ENCODE measurements at regions not wholly inside any gene's neighbourhood (a gene's known extent, or its start where the extent isn't known, plus 50 kb on each side); places are given as distances from the start of the nearest gene placed in this dataset.
A peak's percentile ranks its signal among the peaks of the same experiment; 100 is the strongest.
"Not testable (repeated sequence)": the region's sequence is repeated elsewhere in the genome, so short reads cannot be mapped to it uniquely, and the experiment has no call there.

GRCh38 chr22:47495110-47495509 is 732.7 kb downstream of the TBC1D22A start:
- Histone ChIP-seq H3K9me3 (replicated peaks; ENCODE audit: insufficient read depth, low read length) (no peaks in the 10 kb centered on the region), H3K9ac (ENCODE audit: low read length) (no peak overlapping the region), H3K27ac (ENCODE audit: low read length) (no peak overlapping the region), H3K36me3 (replicated peaks; ENCODE audit: insufficient read depth, low read length) (no peaks in the 10 kb centered on the region), H4K20me1 (ENCODE audit: insufficient read depth, low read length) (no peaks in the 10 kb centered on the region), H3K27me3 (replicated peaks; ENCODE audit: insufficient read depth, low read length) (no peaks in the 10 kb centered on the region), H3K4me2 (ENCODE audit: low read depth, low read length) (no peak overlapping the region), H3K4me3 (ENCODE audit: low read length) (no peak overlapping the region), H2AFZ (ENCODE audit: low read length) (no peak overlapping the region), H3K79me2 (ENCODE audit: low read length) (no peaks in the 10 kb centered on the region), H3K4me1 (ENCODE audit: low read length) (peaks cover 14% of the 10 kb centered on the region; the same call in 1 of the 2 replicates), H3F3A (ENCODE audit: insufficient read depth, low read length) (no peaks in the 10 kb centered on the region), H3K9me2 (replicated peaks; ENCODE audit: insufficient read depth, low read length) (no peaks in the 10 kb centered on the region)
- no peak for DNase-seq
- no peak for TF ChIP-seq EZH2phosphoT487 (IDR thresholded peaks at IDR 0.05; ENCODE audit: low read length)
- TF ChIP-seq, protein P1, sequence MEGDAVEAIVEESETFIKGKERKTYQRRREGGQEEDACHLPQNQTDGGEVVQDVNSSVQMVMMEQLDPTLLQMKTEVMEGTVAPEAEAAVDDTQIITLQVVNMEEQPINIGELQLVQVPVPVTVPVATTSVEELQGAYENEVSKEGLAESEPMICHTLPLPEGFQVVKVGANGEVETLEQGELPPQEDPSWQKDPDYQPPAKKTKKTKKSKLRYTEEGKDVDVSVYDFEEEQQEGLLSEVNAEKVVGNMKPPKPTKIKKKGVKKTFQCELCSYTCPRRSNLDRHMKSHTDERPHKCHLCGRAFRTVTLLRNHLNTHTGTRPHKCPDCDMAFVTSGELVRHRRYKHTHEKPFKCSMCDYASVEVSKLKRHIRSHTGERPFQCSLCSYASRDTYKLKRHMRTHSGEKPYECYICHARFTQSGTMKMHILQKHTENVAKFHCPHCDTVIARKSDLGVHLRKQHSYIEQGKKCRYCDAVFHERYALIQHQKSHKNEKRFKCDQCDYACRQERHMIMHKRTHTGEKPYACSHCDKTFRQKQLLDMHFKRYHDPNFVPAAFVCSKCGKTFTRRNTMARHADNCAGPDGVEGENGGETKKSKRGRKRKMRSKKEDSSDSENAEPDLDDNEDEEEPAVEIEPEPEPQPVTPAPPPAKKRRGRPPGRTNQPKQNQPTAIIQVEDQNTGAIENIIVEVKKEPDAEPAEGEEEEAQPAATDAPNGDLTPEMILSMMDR (IDR thresholded peaks at IDR 0.05; ENCODE audit: low read length) = no peak
- no peak for TF ChIP-seq EZH2 (optimal IDR thresholded peaks at IDR 0.05; ENCODE audit: low read depth, low read length)

DNA sequence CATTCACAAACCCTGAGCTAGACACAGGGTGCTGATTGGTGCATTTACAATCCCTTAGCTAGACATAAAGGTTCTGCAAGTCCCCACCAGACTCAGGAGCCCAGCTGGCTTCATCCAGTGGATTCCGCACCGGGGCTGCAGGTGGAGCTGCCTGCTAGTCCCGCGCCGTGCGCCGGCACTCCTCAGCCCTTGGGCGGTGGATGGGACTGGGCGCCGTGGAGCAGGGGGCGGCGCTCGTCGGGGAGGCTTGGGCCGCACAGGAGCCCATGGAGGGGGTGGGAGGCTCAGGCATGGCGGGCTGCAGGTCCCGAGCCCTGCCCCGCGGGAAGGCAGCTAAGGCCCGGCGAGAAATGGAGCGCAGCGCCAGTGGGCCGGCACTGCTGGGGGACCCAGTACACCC is 725.7 kb downstream of the TBC1D22A start:
- not testable (repeated sequence) for H3K9me2 ChIP-seq (replicated peaks; ENCODE audit: insufficient read depth, low read length); H3F3A ChIP-seq (ENCODE audit: insufficient read depth, low read length); H3K27ac ChIP-seq (ENCODE audit: low read length); H3K4me1 ChIP-seq (ENCODE audit: low read length); H3K4me3 ChIP-seq (ENCODE audit: low read length); H3K9ac ChIP-seq (ENCODE audit: low read length); H3K79me2 ChIP-seq (ENCODE audit: low read length); H3K27me3 ChIP-seq (replicated peaks; ENCODE audit: insufficient read depth, low read length); DNase-seq; H3K9me3 ChIP-seq (replicated peaks; ENCODE audit: insufficient read depth, low read length); H3K36me3 ChIP-seq (replicated peaks; ENCODE audit: insufficient read depth, low read length); H4K20me1 ChIP-seq (ENCODE audit: insufficient read depth, low read length); H3K4me2 ChIP-seq (ENCODE audit: low read depth, low read length); H2AFZ ChIP-seq (ENCODE audit: low read length)

- no peaks in the 10 kb centered on the region for H3F3A ChIP-seq (ENCODE audit: insufficient read depth, low read length)
- no peaks in the 10 kb centered on the region for H3K36me3 ChIP-seq (replicated peaks; ENCODE audit: insufficient read depth, low read length)
- TF ChIP-seq, protein P1 (IDR thresholded peaks at IDR 0.05; ENCODE audit: low read length) = no peak
- no peak for TF ChIP-seq EZH2 (optimal IDR thresholded peaks at IDR 0.05; ENCODE audit: low read depth, low read length)
- no peak for TF ChIP-seq EZH2phosphoT487 (IDR thresholded peaks at IDR 0.05; ENCODE audit: low read length)
- no peak overlapping the region for H3K4me2 ChIP-seq (ENCODE audit: low read depth, low read length)
- no peak overlapping the region for H3K9ac ChIP-seq (ENCODE audit: low read length)
- no peaks in the 10 kb centered on the region for H4K20me1 ChIP-seq (ENCODE audit: insufficient read depth, low read length)
- H3K27ac ChIP-seq (ENCODE audit: low read length) = no peak overlapping the region
- H2AFZ ChIP-seq (ENCODE audit: low read length) = no peak overlapping the region
- H3K9me2 ChIP-seq (replicated peaks; ENCODE audit: insufficient read depth, low read length) = no peaks in the 10 kb centered on the region
- no peaks in the 10 kb centered on the region for H3K79me2 ChIP-seq (ENCODE audit: low read length)
- no peak overlapping the region for H3K4me3 ChIP-seq (ENCODE audit: low read length)
- no peak for DNase-seq
- no peaks in the 10 kb centered on the region for H3K27me3 ChIP-seq (replicated peaks; ENCODE audit: insufficient read depth, low read length)
- H3K4me1 ChIP-seq (ENCODE audit: low read length) = 0 out of 2 replicates have a peak, but pooled peaks cover 6% of the 10 kb centered on the region
- H3K9me3 ChIP-seq (replicated peaks; ENCODE audit: insufficient read depth, low read length) = no peaks in the 10 kb centered on the region
Measured at GRCh38 chr22:47486569-47487312, 724.3 kb downstream of the TBC1D22A start.

- no peak for DNase-seq
- no peaks in the 10 kb centered on the region for H3K9me3 ChIP-seq (replicated peaks; ENCODE audit: insufficient read depth, low read length)
- H3F3A ChIP-seq (ENCODE audit: insufficient read depth, low read length) = no peaks in the 10 kb centered on the region
- H3K79me2 ChIP-seq (ENCODE audit: low read length) = no peaks in the 10 kb centered on the region
- H3K36me3 ChIP-seq (replicated peaks; ENCODE audit: insufficient read depth, low read length) = no peaks in the 10 kb centered on the region
- no peaks in the 10 kb centered on the region for H4K20me1 ChIP-seq (ENCODE audit: insufficient read depth, low read length)
- H3K27ac ChIP-seq (ENCODE audit: low read length) = no peak overlapping the region
- H3K9ac ChIP-seq (ENCODE audit: low read length) = no peak overlapping the region
- no peak overlapping the region for H3K4me2 ChIP-seq (ENCODE audit: low read depth, low read length)
- H3K4me1 ChIP-seq (ENCODE audit: low read length) = 0 out of 2 replicates have a peak, but pooled peaks cover 6% of the 10 kb centered on the region
- H3K27me3 ChIP-seq (replicated peaks; ENCODE audit: insufficient read depth, low read length) = no peaks in the 10 kb centered on the region
- H3K4me3 ChIP-seq (ENCODE audit: low read length) = no peak overlapping the region
- TF ChIP-seq EZH2phosphoT487 (IDR thresholded peaks at IDR 0.05; ENCODE audit: low read length) (no peak), EZH2 (optimal IDR thresholded peaks at IDR 0.05; ENCODE audit: low read depth, low read length) (no peak)
- TF ChIP-seq, protein P1 (IDR thresholded peaks at IDR 0.05; ENCODE audit: low read length) = no peak
- 0 out of 2 replicates have a peak overlapping the region, but pooled peaks have one; percentile 12 for H2AFZ ChIP-seq (ENCODE audit: low read length)
- no peaks in the 10 kb centered on the region for H3K9me2 ChIP-seq (replicated peaks; ENCODE audit: insufficient read depth, low read length)
Measured at GRCh38 chr22:47484960-47485569, 722.6 kb downstream of the TBC1D22A start.

Data from MM.1S (cell line).